ENCODE measurements at regions not wholly inside any gene's neighbourhood (a gene's known extent, or its start where the extent isn't known, plus 50 kb on each side); places are given as distances from the start of the nearest gene placed in this dataset.

GRCh38 chr2:76378140-76378539 is 667.4 kb upstream of the GCFC2 start:
- TF ChIP-seq ZFX (IDR thresholded peaks at IDR 0.05; ENCODE audit: borderline replicate concordance) (no peak), CTCF (IDR thresholded peaks at IDR 0.05) (no peak)
- peak overlapping the region; percentile 87 for H3K27ac ChIP-seq

- H3K27ac ChIP-seq, result no peak overlapping the region
- no peak for TF ChIP-seq ZFX (IDR thresholded peaks at IDR 0.05; ENCODE audit: borderline replicate concordance)
- no peak for TF ChIP-seq CTCF (IDR thresholded peaks at IDR 0.05)
Measured at GRCh38 chr2:76341439-76341838, 630.7 kb upstream of the GCFC2 start.

GRCh38 chr2:76332871-76333270 is 622.2 kb upstream of the GCFC2 start:
- TF ChIP-seq ZFX (IDR thresholded peaks at IDR 0.05; ENCODE audit: borderline replicate concordance) (no peak), CTCF (IDR thresholded peaks at IDR 0.05) (no peak)
- no peak overlapping the region for H3K27ac ChIP-seq

- no peak overlapping the region for H3K27ac ChIP-seq
- TF ChIP-seq ZFX (IDR thresholded peaks at IDR 0.05; ENCODE audit: borderline replicate concordance), result no peak
- TF ChIP-seq CTCF (IDR thresholded peaks at IDR 0.05), result no peak
Measured at GRCh38 chr2:76330865-76331264, 620.1 kb upstream of the GCFC2 start.

GRCh38 chr2:76326636-76327035 is 615.9 kb upstream of the GCFC2 start:
- H3K27ac ChIP-seq, result no peak overlapping the region
- TF ChIP-seq ZFX (IDR thresholded peaks at IDR 0.05; ENCODE audit: borderline replicate concordance) (no peak), CTCF (IDR thresholded peaks at IDR 0.05) (no peak)

GRCh38 chr2:76323381-76323780 is 612.7 kb upstream of the GCFC2 start:
- TF ChIP-seq ZFX (IDR thresholded peaks at IDR 0.05; ENCODE audit: borderline replicate concordance) (no peak), CTCF (IDR thresholded peaks at IDR 0.05) (no peak)
- no peak overlapping the region for H3K27ac ChIP-seq

- TF ChIP-seq ZFX (IDR thresholded peaks at IDR 0.05; ENCODE audit: borderline replicate concordance) (no peak), CTCF (IDR thresholded peaks at IDR 0.05) (no peak)
- H3K27ac ChIP-seq, result no peak overlapping the region
Measured at GRCh38 chr2:76320716-76321115, 610.0 kb upstream of the GCFC2 start.
